ENCODE measurements at regions not wholly inside any gene's neighbourhood (a gene's known extent, or its start where the extent isn't known, plus 50 kb on each side); places are given as distances from the start of the nearest gene placed in this dataset.

GRCh38 chr14:36442824-36443241 is 77.2 kb downstream of the NKX2-1 start:
- intact Hi-C loops (cut with micrococcal nuclease; ENCODE audit: unreplicated experiment) = no loop called here
- Histone ChIP-seq H3K4me3 (ENCODE audit: low read depth, low read length, poor library complexity, severe bottlenecking) (no peak overlapping the region), H3K27me3 (replicated peaks; ENCODE audit: insufficient read depth, low read depth, low read length, poor library complexity) (peaks cover 53% of the 10 kb centered on the region), H3K27ac (ENCODE audit: low read depth, low read length, poor library complexity, severe bottlenecking) (no peak overlapping the region), H3K4me1 (ENCODE audit: insufficient read depth, low read length, poor library complexity, severe bottlenecking) (no peaks in the 10 kb centered on the region), H3K9me3 (ENCODE audit: low read depth, low read length, poor library complexity, severe bottlenecking) (no peaks in the 10 kb centered on the region), H3K36me3 (ENCODE audit: insufficient read depth, low read length, poor library complexity, severe bottlenecking) (no peaks in the 10 kb centered on the region)
- TF ChIP-seq, protein P1, sequence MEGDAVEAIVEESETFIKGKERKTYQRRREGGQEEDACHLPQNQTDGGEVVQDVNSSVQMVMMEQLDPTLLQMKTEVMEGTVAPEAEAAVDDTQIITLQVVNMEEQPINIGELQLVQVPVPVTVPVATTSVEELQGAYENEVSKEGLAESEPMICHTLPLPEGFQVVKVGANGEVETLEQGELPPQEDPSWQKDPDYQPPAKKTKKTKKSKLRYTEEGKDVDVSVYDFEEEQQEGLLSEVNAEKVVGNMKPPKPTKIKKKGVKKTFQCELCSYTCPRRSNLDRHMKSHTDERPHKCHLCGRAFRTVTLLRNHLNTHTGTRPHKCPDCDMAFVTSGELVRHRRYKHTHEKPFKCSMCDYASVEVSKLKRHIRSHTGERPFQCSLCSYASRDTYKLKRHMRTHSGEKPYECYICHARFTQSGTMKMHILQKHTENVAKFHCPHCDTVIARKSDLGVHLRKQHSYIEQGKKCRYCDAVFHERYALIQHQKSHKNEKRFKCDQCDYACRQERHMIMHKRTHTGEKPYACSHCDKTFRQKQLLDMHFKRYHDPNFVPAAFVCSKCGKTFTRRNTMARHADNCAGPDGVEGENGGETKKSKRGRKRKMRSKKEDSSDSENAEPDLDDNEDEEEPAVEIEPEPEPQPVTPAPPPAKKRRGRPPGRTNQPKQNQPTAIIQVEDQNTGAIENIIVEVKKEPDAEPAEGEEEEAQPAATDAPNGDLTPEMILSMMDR (conservative IDR thresholded peaks at IDR 0.05; ENCODE audit: low read depth, low read length) = no peak
- no peak for TF ChIP-seq EZH2 (IDR thresholded peaks at IDR 0.05; ENCODE audit: borderline replicate concordance, low read depth, low read length, poor library complexity, severe bottlenecking)
- POLR2A ChIA-PET (ENCODE audit: low non-redundant PET) = no interaction called here
- no peak for DNase-seq (ENCODE audit: low spot score)
- BruUV-seq (replicated peaks) = no TSS peak
- CTCF ChIA-PET = no interaction called here

GRCh38 chr14:36441283-36441682 is 78.7 kb downstream of the NKX2-1 start:
- Histone ChIP-seq H3K4me3 (ENCODE audit: low read depth, low read length, poor library complexity, severe bottlenecking) (no peak overlapping the region), H3K9me3 (ENCODE audit: low read depth, low read length, poor library complexity, severe bottlenecking) (no peaks in the 10 kb centered on the region), H3K27me3 (replicated peaks; ENCODE audit: insufficient read depth, low read depth, low read length, poor library complexity) (peaks cover 49% of the 10 kb centered on the region), H3K27ac (ENCODE audit: low read depth, low read length, poor library complexity, severe bottlenecking) (no peak overlapping the region), H3K36me3 (ENCODE audit: insufficient read depth, low read length, poor library complexity, severe bottlenecking) (no peaks in the 10 kb centered on the region), H3K4me1 (ENCODE audit: insufficient read depth, low read length, poor library complexity, severe bottlenecking) (no peaks in the 10 kb centered on the region)
- no TSS peak for BruUV-seq (replicated peaks)
- DNase-seq (ENCODE audit: low spot score) = no peak
- POLR2A ChIA-PET (ENCODE audit: low non-redundant PET) = no interaction called here
- TF ChIP-seq, protein P1 (conservative IDR thresholded peaks at IDR 0.05; ENCODE audit: low read depth, low read length) = no peak
- TF ChIP-seq EZH2 (IDR thresholded peaks at IDR 0.05; ENCODE audit: borderline replicate concordance, low read depth, low read length, poor library complexity, severe bottlenecking) = no peak
- CTCF ChIA-PET = no interaction called here
- intact Hi-C loops (cut with micrococcal nuclease; ENCODE audit: unreplicated experiment) = no loop called here

DNA sequence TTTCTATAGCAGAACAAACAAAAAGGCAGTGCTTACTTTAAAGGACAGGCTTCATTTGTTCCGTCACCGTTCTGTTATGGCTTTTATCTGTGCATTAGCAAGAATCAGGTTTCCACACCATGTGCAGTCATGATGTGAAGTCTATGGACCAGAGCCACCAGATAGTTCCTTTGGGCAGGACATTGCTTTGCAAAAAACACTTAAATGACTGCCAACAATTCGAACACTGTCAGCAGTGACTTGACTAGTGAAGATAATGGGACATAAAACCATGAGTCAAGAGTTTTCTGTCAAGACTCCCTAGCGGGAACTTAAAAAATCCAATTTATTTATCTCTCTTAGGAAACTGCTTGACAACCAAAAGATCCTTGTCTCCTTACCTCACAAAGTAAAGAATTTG is 80.3 kb downstream of the NKX2-1 start:
- no peaks in the 10 kb centered on the region for H3K9me3 ChIP-seq (ENCODE audit: low read depth, low read length, poor library complexity, severe bottlenecking)
- no peak for DNase-seq (ENCODE audit: low spot score)
- intact Hi-C loops (cut with micrococcal nuclease; ENCODE audit: unreplicated experiment) = no loop called here
- H3K27ac ChIP-seq (ENCODE audit: low read depth, low read length, poor library complexity, severe bottlenecking) = no peak overlapping the region
- no TSS peak for BruUV-seq (replicated peaks)
- H3K4me3 ChIP-seq (ENCODE audit: low read depth, low read length, poor library complexity, severe bottlenecking) = no peak overlapping the region
- ChIA-PET CTCF (no interaction called here), POLR2A (ENCODE audit: low non-redundant PET) (no interaction called here)
- no peaks in the 10 kb centered on the region for H3K4me1 ChIP-seq (ENCODE audit: insufficient read depth, low read length, poor library complexity, severe bottlenecking)
- no peaks in the 10 kb centered on the region for H3K36me3 ChIP-seq (ENCODE audit: insufficient read depth, low read length, poor library complexity, severe bottlenecking)
- no peak for TF ChIP-seq EZH2 (IDR thresholded peaks at IDR 0.05; ENCODE audit: borderline replicate concordance, low read depth, low read length, poor library complexity, severe bottlenecking)
- TF ChIP-seq, protein P1 (conservative IDR thresholded peaks at IDR 0.05; ENCODE audit: low read depth, low read length) = no peak
- H3K27me3 ChIP-seq (replicated peaks; ENCODE audit: insufficient read depth, low read depth, low read length, poor library complexity) = peaks cover 39% of the 10 kb centered on the region
